ENCODE measurements at regions not wholly inside any gene's neighbourhood (a gene's known extent, or its start where the extent isn't known, plus 50 kb on each side); places are given as distances from the start of the nearest gene placed in this dataset.
"Not testable (repeated sequence)": the region's sequence is repeated elsewhere in the genome, so short reads cannot be mapped to it uniquely, and the experiment has no call there.

DNA sequence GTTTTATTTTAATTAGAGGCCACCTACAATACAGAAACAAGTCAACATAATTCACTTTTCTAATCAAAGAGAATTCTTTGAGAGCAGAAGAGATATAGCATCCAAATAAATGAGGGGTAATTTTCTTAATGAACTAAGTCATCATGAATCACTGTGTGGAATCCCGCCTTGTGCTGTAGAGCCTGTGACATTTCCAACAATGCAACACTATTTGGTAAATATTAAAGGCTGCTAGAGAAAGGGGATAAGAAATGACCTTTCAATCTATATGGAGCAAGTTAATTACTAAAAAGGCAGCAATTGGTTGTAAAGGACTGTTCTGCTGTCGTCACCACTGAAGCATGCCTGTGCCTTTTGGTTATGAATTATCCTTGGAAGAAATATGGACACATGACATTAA is 345.7 kb upstream of the MAF start:
- no peak overlapping the region for H3K9ac ChIP-seq (ENCODE audit: low read depth, low read length, poor library complexity, severe bottlenecking)
- no peaks in the 10 kb centered on the region for H3K27me3 ChIP-seq (ENCODE audit: insufficient read depth, low read length, poor library complexity, severe bottlenecking)
- H3K4me2 ChIP-seq (ENCODE audit: low read depth, low read length, poor library complexity, severe bottlenecking), result no peak overlapping the region
- no peaks in the 10 kb centered on the region for H3K79me2 ChIP-seq (ENCODE audit: insufficient read depth, low read length)
- no peaks in the 10 kb centered on the region for H4K20me1 ChIP-seq (ENCODE audit: insufficient read depth, low read length, poor library complexity, severe bottlenecking)
- H2AFZ ChIP-seq (ENCODE audit: low read length), result no peak overlapping the region
- no peaks in the 10 kb centered on the region for H3F3A ChIP-seq (ENCODE audit: low read depth)
- no peaks in the 10 kb centered on the region for H3K9me2 ChIP-seq (replicated peaks; ENCODE audit: low read depth, low read length)
- no peaks in the 10 kb centered on the region for H3K36me3 ChIP-seq (ENCODE audit: insufficient read depth, low read length)
- TF ChIP-seq, protein P1, sequence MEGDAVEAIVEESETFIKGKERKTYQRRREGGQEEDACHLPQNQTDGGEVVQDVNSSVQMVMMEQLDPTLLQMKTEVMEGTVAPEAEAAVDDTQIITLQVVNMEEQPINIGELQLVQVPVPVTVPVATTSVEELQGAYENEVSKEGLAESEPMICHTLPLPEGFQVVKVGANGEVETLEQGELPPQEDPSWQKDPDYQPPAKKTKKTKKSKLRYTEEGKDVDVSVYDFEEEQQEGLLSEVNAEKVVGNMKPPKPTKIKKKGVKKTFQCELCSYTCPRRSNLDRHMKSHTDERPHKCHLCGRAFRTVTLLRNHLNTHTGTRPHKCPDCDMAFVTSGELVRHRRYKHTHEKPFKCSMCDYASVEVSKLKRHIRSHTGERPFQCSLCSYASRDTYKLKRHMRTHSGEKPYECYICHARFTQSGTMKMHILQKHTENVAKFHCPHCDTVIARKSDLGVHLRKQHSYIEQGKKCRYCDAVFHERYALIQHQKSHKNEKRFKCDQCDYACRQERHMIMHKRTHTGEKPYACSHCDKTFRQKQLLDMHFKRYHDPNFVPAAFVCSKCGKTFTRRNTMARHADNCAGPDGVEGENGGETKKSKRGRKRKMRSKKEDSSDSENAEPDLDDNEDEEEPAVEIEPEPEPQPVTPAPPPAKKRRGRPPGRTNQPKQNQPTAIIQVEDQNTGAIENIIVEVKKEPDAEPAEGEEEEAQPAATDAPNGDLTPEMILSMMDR (conservative IDR thresholded peaks at IDR 0.05; ENCODE audit: low read length), result no peak
- TF ChIP-seq EZH2phosphoT487 (IDR thresholded peaks at IDR 0.05; ENCODE audit: borderline replicate concordance), result no peak
- H3K4me1 ChIP-seq (ENCODE audit: insufficient read depth, low read length, poor library complexity, severe bottlenecking), result no peaks in the 10 kb centered on the region
- H3K4me3 ChIP-seq (ENCODE audit: low read length, poor library complexity, severe bottlenecking), result no peak overlapping the region
- no peaks in the 10 kb centered on the region for H3K9me3 ChIP-seq (ENCODE audit: insufficient read depth, low read depth, low read length)

DNA sequence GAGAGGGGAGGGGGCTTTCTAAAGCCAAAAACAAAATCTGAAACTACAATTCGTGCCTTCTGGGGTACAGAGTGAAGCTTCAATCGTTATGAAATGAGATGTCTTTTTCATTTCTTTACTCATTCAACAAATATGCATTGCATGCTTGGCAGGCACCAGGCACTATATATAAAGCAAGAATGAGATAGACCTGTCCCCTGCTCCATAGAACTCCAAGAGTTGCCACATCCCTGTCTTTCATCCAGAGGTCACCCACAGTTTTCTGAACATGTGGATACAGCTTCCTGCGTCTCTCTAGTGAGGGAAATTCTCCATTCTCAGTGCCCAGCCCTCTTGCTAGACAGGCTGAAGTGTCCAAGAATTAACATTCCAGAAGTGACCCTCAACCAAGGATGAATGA is 343.2 kb upstream of the MAF start:
- H3F3A ChIP-seq (ENCODE audit: low read depth), result no peaks in the 10 kb centered on the region

DNA sequence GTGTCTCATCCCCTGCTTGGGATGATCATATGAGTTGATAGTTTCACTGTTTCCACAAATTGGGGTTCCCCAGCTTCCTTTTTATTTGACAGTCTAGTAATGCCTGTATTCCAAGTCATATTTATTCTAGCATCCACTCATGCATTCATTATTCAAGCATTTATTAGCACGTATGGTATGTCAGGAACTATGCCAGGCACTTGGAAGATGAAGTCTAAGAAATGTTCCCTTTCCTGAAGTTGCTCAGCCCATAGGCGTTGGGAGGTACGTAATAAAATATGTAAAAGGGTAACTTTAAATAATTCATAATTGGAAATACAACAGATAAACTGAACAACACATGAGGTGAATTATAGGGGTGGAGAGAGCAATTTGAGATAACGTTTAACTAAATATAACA is 338.0 kb upstream of the MAF start:
- Histone ChIP-seq H3F3A (ENCODE audit: low read depth) (no peaks in the 10 kb centered on the region), H4K20me1 (ENCODE audit: insufficient read depth, low read length, poor library complexity, severe bottlenecking) (no peaks in the 10 kb centered on the region), H3K4me1 (ENCODE audit: insufficient read depth, low read length, poor library complexity, severe bottlenecking) (no peaks in the 10 kb centered on the region), H3K9me2 (replicated peaks; ENCODE audit: low read depth, low read length) (no peaks in the 10 kb centered on the region), H3K9ac (ENCODE audit: low read depth, low read length, poor library complexity, severe bottlenecking) (no peak overlapping the region), H3K79me2 (ENCODE audit: insufficient read depth, low read length) (no peaks in the 10 kb centered on the region), H3K27me3 (ENCODE audit: insufficient read depth, low read length, poor library complexity, severe bottlenecking) (no peaks in the 10 kb centered on the region), H3K4me3 (ENCODE audit: low read length, poor library complexity, severe bottlenecking) (no peak overlapping the region), H3K36me3 (ENCODE audit: insufficient read depth, low read length) (no peaks in the 10 kb centered on the region), H3K4me2 (ENCODE audit: low read depth, low read length, poor library complexity, severe bottlenecking) (no peak overlapping the region), H3K9me3 (ENCODE audit: insufficient read depth, low read depth, low read length) (no peaks in the 10 kb centered on the region), H2AFZ (ENCODE audit: low read length) (no peak overlapping the region)
- no peak for TF ChIP-seq EZH2phosphoT487 (IDR thresholded peaks at IDR 0.05; ENCODE audit: borderline replicate concordance)
- TF ChIP-seq, protein P1 (conservative IDR thresholded peaks at IDR 0.05; ENCODE audit: low read length), result no peak

More for the DNA sequence above, 343.2 kb upstream of the MAF start:
- Histone ChIP-seq H3K4me1 (ENCODE audit: insufficient read depth, low read length, poor library complexity, severe bottlenecking) (no peaks in the 10 kb centered on the region), H3K36me3 (ENCODE audit: insufficient read depth, low read length) (no peaks in the 10 kb centered on the region), H3K9ac (ENCODE audit: low read depth, low read length, poor library complexity, severe bottlenecking) (no peak overlapping the region), H3K4me3 (ENCODE audit: low read length, poor library complexity, severe bottlenecking) (no peak overlapping the region), H3K9me3 (ENCODE audit: insufficient read depth, low read depth, low read length) (no peaks in the 10 kb centered on the region), H3K79me2 (ENCODE audit: insufficient read depth, low read length) (no peaks in the 10 kb centered on the region), H3K9me2 (replicated peaks; ENCODE audit: low read depth, low read length) (no peaks in the 10 kb centered on the region), H3K4me2 (ENCODE audit: low read depth, low read length, poor library complexity, severe bottlenecking) (no peak overlapping the region), H3K27me3 (ENCODE audit: insufficient read depth, low read length, poor library complexity, severe bottlenecking) (no peaks in the 10 kb centered on the region), H4K20me1 (ENCODE audit: insufficient read depth, low read length, poor library complexity, severe bottlenecking) (no peaks in the 10 kb centered on the region), H2AFZ (ENCODE audit: low read length) (no peak overlapping the region)
- TF ChIP-seq EZH2phosphoT487 (IDR thresholded peaks at IDR 0.05; ENCODE audit: borderline replicate concordance), result no peak
- TF ChIP-seq, protein P1 (conservative IDR thresholded peaks at IDR 0.05; ENCODE audit: low read length), result no peak

DNA sequence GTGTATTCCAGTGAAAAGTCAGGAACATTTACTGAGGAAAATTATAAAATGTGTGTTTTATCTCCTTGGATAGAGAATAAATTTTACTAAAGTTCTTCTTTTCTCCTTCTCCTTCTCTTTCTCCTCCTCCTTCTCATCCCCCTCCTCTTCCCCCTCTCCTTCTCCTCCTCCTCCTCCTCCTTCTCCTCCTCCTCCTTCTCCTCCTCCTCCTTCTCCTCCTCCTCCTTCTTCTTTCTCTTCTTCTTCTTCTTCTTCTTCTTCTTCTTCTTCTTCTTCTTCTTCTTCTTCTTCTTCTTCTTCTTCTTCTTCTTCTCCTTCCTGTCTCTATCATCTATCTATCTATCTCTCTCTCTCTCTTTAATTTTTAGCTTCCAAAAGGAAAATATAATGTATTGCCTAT is 337.1 kb upstream of the MAF start:
- H3K79me2 ChIP-seq (ENCODE audit: insufficient read depth, low read length); H3K4me1 ChIP-seq (ENCODE audit: insufficient read depth, low read length, poor library complexity, severe bottlenecking); H3K9me2 ChIP-seq (replicated peaks; ENCODE audit: low read depth, low read length); H3K4me2 ChIP-seq (ENCODE audit: low read depth, low read length, poor library complexity, severe bottlenecking); H3K9ac ChIP-seq (ENCODE audit: low read depth, low read length, poor library complexity, severe bottlenecking); H3K4me3 ChIP-seq (ENCODE audit: low read length, poor library complexity, severe bottlenecking); H3K27me3 ChIP-seq (ENCODE audit: insufficient read depth, low read length, poor library complexity, severe bottlenecking); H3K9me3 ChIP-seq (ENCODE audit: insufficient read depth, low read depth, low read length); H3F3A ChIP-seq (ENCODE audit: low read depth); H4K20me1 ChIP-seq (ENCODE audit: insufficient read depth, low read length, poor library complexity, severe bottlenecking); H3K36me3 ChIP-seq (ENCODE audit: insufficient read depth, low read length); H2AFZ ChIP-seq (ENCODE audit: low read length): not testable (repeated sequence)
